ENCODE measurements at regions not wholly inside any gene's neighbourhood (a gene's known extent, or its start where the extent isn't known, plus 50 kb on each side); places are given as distances from the start of the nearest gene placed in this dataset.

DNA sequence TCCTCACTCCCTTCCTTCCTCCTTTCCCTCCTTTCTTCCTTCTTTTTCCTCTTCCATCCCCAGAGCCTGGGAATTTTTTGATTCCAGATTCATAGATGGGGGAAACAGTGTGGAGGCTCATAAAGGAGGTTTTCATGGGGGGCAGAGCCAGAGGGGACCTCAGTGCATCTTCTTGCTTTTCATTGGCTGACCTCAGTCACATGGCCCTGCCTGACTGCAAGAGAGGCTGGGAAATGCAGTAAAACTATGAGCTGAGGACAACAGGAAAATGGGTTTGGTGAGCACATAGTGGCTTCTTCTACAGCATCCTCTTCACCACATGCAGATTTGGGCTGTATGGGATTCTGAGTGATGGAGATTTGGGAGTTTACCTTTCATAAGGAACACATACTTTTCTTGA, 437.1 kb upstream of the TBX3 start:
- TF ChIP-seq POLR2AphosphoS5 (IDR thresholded peaks at IDR 0.05; ENCODE audit: control insufficient read depth, insufficient read depth, low read depth, low read length) (no peak), POLR2G (IDR thresholded peaks at IDR 0.05; ENCODE audit: low read depth, low read length) (no peak), PCBP2 (IDR thresholded peaks at IDR 0.05; ENCODE audit: low read depth, low read length, poor library complexity, severe bottlenecking) (no peak), ILF3 (IDR thresholded peaks at IDR 0.05; ENCODE audit: borderline replicate concordance) (no peak), EP300 (IDR thresholded peaks at IDR 0.05; ENCODE audit: low read length) (no peak), CSDE1 (IDR thresholded peaks at IDR 0.05) (no peak), TGIF2 (CRISPR knock-in tag; IDR thresholded peaks at IDR 0.05) (no peak), ESRRA (IDR thresholded peaks at IDR 0.05; ENCODE audit: borderline replicate concordance, low read depth) (no peak), NFE2L1 (tag; IDR thresholded peaks at IDR 0.05; ENCODE audit: borderline replicate concordance, low read depth) (no peak), ZBTB8A (IDR thresholded peaks at IDR 0.05; ENCODE audit: partially characterized antibody) (no peak)
- TF ChIP-seq, protein P1, sequence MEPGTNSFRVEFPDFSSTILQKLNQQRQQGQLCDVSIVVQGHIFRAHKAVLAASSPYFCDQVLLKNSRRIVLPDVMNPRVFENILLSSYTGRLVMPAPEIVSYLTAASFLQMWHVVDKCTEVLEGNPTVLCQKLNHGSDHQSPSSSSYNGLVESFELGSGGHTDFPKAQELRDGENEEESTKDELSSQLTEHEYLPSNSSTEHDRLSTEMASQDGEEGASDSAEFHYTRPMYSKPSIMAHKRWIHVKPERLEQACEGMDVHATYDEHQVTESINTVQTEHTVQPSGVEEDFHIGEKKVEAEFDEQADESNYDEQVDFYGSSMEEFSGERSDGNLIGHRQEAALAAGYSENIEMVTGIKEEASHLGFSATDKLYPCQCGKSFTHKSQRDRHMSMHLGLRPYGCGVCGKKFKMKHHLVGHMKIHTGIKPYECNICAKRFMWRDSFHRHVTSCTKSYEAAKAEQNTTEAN (CRISPR knock-in tag; IDR thresholded peaks at IDR 0.05), result no peak
- TF ChIP-seq, protein P2, sequence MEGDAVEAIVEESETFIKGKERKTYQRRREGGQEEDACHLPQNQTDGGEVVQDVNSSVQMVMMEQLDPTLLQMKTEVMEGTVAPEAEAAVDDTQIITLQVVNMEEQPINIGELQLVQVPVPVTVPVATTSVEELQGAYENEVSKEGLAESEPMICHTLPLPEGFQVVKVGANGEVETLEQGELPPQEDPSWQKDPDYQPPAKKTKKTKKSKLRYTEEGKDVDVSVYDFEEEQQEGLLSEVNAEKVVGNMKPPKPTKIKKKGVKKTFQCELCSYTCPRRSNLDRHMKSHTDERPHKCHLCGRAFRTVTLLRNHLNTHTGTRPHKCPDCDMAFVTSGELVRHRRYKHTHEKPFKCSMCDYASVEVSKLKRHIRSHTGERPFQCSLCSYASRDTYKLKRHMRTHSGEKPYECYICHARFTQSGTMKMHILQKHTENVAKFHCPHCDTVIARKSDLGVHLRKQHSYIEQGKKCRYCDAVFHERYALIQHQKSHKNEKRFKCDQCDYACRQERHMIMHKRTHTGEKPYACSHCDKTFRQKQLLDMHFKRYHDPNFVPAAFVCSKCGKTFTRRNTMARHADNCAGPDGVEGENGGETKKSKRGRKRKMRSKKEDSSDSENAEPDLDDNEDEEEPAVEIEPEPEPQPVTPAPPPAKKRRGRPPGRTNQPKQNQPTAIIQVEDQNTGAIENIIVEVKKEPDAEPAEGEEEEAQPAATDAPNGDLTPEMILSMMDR (IDR thresholded peaks at IDR 0.05 in 2 of 3, conservative IDR thresholded peaks at IDR 0.05 in 1 of 3; ENCODE audit: insufficient read depth in 2 of 3, low read depth in 1 of 3, low read length in 3 of 3), result no peak
- TF ChIP-seq, protein P3, sequence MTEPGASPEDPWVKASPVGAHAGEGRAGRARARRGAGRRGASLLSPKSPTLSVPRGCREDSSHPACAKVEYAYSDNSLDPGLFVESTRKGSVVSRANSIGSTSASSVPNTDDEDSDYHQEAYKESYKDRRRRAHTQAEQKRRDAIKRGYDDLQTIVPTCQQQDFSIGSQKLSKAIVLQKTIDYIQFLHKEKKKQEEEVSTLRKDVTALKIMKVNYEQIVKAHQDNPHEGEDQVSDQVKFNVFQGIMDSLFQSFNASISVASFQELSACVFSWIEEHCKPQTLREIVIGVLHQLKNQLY (CRISPR knock-in tag; conservative IDR thresholded peaks at IDR 0.05), result no peak

All from K562 (cell line).